Dermis blood vessel endothelial cell (primary cell): ENCODE measurements at regions not wholly inside any gene's neighbourhood (a gene's known extent, or its start where the extent isn't known, plus 50 kb on each side); places are given as distances from the start of the nearest gene placed in this dataset.
"Not testable (repeated sequence)": the region's sequence is repeated elsewhere in the genome, so short reads cannot be mapped to it uniquely, and the experiment has no call there.

ENCODE experiments used
- DNase-seq: peaks from one replicate; pipeline ENCODE4 v3.0.0; 2010

- DNase-seq = no peak
Measured at GRCh38 chr6:93081901-93082300, 337.5 kb downstream of the EPHA7 start.

GRCh38 chr6:93079061-93079460 is 340.3 kb downstream of the EPHA7 start:
- no peak for DNase-seq

DNA sequence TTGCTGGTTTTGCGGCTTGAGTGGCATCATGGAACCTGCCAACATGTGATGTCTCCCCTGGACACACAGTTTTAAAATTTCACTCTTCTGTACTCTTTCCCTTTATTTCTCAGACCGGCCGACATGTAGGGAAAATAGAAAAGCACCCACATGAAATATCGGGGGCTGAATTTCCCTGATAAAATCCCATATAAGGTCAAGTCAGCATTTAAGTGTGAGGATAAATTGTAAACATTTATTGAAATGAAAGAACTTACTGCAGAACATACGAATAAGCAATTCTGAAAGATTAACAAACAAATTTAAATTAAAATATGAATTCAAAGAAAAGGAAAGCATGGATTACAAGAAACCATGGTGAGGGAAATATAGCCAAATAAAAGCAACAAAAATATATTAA is 345.5 kb downstream of the EPHA7 start:
- DNase-seq = no peak

DNA sequence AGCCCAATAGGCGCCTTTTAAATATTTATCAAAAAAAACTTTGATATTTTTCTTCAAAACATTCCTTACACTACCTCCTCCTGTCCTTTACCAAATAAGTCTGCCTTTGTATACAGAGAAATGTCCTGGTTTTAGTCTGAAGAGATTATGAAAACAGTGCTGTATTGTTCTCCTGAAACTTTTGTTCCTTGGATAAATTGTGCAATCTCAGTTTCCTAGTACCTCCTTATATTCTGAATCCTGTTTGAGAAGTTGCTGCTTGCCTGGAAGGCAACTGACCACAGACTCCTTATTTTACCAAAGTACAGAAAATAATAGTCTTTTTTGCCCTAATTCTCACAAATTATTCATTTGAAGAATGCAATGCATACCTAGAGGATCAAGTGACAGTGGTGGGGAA is 349.5 kb downstream of the EPHA7 start:
- DNase-seq = no peak

GRCh38 chr6:93059911-93060310 is 359.4 kb downstream of the EPHA7 start:
- no peak for DNase-seq

DNA sequence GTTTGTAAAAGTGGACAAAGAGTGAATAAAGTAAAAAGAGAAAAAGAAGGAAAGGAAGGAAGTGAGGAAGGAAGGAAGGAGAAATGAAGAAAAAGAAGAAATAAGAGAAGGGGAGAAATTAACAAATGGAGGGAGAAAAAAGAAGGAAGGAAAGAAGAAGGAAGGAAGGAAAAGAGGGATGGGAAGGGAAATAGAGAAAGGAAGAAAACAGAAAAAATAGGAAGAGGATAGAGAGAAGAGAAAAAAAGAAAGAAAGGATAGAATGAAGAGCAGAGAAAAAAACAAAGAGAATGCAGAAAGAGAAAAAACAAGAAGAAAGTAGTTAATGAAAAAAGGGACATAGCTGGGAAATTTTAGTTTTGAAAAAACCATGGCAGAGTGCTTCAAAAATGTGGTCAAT is 361.8 kb downstream of the EPHA7 start:
- no peak for DNase-seq

- no peak for DNase-seq
Measured at GRCh38 chr6:93048381-93048780, 371.0 kb downstream of the EPHA7 start.

- DNase-seq = no peak
Measured at GRCh38 chr6:93047033-93047432, 372.3 kb downstream of the EPHA7 start.

GRCh38 chr6:93045156-93045555 is 374.2 kb downstream of the EPHA7 start:
- DNase-seq = no peak

- peak; percentile 70 for DNase-seq
Measured at GRCh38 chr6:93040375-93040774, 379.0 kb downstream of the EPHA7 start.

GRCh38 chr6:93036835-93037234 is 382.5 kb downstream of the EPHA7 start:
- peak; percentile 59 for DNase-seq

- no peak for DNase-seq
Measured at GRCh38 chr6:93035756-93036155, 383.6 kb downstream of the EPHA7 start.

DNA sequence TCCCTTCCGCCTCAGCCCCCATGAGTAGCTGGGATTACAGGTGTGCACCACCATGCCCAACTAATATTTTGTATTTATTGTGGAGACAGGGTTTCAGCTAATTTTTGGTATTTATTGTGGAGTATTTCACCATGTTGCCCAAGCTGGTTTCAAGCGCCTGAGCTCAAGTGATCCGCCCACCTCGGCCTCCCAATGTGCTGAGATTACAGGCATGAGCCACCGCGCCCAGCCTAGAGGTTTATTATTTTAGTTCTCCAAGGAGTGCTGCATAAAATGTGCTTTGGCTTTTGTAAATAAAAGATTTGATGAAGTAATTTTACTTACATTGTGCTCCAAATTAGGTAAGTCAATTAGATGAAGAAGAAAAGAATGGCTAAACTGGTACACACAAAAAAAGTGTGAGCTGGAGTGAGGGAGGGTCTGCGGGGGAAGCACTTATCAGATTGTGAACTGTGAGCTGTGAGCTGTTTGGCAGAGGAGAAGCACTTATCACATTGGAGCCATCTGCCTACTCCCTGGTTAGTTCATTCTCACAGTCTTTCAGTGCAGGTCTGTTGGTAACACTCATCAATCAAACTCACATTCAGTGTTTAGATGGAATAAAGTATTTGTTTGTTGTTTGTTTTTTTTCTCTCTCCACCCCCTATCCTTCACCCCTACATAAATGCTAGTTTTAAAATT is 398.0 kb downstream of the EPHA7 start:
- DNase-seq = no peak

- DNase-seq = no peak
Measured at GRCh38 chr6:93017626-93018025, 401.7 kb downstream of the EPHA7 start.

DNA sequence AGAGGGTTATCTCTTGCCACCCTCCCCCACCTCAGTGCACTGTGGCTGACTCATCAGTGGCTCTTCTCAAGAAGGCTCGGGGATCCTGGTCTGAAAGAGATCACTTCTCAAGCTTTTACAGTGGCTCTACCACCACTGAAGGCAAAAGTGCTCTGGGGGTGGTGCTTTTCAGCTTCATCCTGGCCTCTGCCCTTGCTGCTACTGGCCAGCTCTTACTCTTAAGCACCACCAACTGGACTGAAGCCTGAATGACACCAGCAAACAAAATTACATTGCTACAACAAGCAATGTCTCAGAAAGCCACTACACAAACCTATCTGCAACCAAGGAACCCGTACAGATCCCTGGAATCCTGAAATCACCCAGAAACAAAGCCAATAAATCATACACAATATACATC is 402.1 kb downstream of the EPHA7 start:
- no peak for DNase-seq

GRCh38 chr6:93013054-93013453 is 406.3 kb downstream of the EPHA7 start:
- DNase-seq = no peak

DNA sequence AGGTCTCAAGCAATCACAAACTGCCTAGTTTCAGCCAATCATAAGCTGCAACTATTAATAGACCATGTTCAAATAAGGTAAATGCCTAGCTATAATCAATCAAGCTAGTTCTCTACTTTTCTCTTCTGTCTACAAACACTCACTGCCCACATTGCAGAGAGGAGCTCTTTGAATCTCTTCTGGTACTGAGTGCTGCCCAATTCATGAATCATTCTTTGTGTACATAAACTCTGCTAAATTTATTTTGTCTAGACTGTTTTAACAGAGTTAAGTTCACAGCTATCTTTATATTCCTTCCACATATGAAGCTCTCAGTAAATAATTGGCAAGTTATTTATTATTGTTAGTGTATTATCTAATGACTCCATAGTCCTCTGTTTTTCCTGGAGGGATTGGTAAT is 411.0 kb downstream of the EPHA7 start:
- DNase-seq = no peak

DNA sequence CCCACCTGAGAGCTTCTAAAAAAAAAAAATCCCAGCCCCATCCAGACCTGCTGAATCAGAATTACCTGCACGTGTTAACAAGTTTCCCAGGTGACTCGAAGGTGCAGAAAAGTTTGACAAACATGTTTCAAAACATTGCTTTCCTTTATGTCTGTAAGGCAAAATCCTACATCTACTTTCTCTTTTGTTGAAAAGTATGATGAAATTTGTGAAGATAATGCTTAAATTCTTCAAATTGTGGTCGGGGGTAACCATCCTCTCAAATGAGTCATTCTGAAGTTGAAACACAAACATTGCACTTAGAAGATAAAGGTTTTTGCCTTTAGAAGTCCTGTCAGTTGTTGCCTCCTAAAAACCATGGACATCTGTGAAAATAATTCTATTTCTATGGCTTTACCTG is 429.7 kb downstream of the EPHA7 start:
- DNase-seq = no peak

DNA sequence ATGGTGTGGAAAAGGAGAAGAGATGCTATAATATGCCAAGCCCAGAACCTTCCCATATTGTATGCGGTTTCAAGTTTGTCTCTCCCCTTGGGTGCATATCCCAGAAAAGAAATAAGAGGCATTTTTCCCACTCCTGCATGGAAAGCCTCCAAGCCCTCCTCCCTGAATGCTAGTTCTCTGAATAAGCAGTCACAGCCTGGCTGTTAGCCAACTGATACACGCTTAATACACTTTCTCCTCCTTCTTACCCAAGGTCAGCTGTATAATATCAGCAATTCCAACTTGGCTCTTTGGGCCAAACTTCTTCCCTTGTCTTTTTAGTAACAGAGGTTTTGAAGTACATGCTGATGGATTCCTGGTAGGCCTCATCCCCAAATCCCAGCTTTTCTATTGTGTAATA is 440.1 kb downstream of the EPHA7 start:
- DNase-seq = no peak

GRCh38 chr6:92977018-92977417 is 442.3 kb downstream of the EPHA7 start:
- DNase-seq = no peak

- DNase-seq = no peak
Measured at GRCh38 chr6:92967362-92967761, 452.0 kb downstream of the EPHA7 start.

GRCh38 chr6:92962846-92963245 is 456.5 kb downstream of the EPHA7 start:
- no peak for DNase-seq

DNA sequence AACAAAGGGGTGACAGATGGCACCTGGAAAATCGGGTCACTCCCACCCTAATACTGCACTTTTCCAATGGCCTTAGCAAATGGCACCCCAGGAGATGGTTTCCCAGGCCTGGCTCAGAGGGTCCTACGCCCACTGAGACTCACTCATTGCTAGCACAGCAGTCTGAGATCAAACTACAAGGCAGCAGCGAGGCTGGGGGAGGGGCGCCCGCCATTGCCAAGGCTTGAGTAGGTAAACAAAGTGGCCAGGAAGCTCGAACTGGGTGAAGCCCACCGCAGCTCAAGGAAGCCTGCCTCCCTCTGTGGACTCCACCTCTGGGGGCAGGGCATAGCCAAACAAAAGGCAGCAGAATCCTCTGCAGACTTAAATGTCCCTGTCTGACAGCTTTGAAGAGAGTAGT is 467.2 kb downstream of the EPHA7 start:
- DNase-seq = not testable (repeated sequence)

- no peak for DNase-seq
Measured at GRCh38 chr6:92945799-92946198, 473.6 kb downstream of the EPHA7 start.

DNA sequence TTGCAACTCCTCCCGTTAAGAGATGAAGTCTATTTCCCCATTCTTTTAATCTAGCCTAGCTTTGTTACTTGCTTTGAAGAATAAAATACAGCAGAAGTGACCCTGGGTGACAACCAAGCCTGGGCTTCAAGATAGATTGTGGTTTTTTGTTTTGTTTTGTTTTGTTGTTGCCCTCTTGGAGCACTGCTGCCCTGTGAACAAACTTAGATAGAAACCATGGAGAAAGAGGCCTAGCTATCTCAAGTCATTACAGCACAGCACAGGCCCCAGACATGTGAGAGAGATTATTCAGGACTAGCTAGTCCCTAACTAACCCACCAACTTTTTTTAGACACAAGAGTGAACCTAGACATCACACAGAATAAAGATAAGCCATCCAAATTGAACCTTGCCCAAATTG is 475.2 kb downstream of the EPHA7 start:
- DNase-seq = no peak
